Mesendoderm (in vitro differentiated cells): ENCODE measurements at regions not wholly inside any gene's neighbourhood (a gene's known extent, or its start where the extent isn't known, plus 50 kb on each side); places are given as distances from the start of the nearest gene placed in this dataset.
"Not testable (repeated sequence)": the region's sequence is repeated elsewhere in the genome, so short reads cannot be mapped to it uniquely, and the experiment has no call there.

Experiments used
- DNase-seq: peaks from one replicate; pipeline ENCODE4 v3.0.0; 2013
- H2AK5ac ChIP-seq: 2 replicates; pipeline ENCODE4 v1.6.1; 2013; ENCODE audit warnings: low read length, inconsistent platforms
- H2BK120ac ChIP-seq: 2 replicates; pipeline ENCODE4 v1.6.1; 2013; ENCODE audit warnings: low read depth, mild to moderate bottlenecking, low read length, moderate library complexity, mixed read lengths
- H2BK15ac ChIP-seq: replicated peaks from 2 replicates; pipeline ENCODE4 v1.6.1; 2013; ENCODE audit warnings: low read depth, mild to moderate bottlenecking, moderate library complexity
- H2BK5ac ChIP-seq: 2 replicates; pipeline ENCODE4 v1.6.1; 2013; ENCODE audit warnings: low read length, inconsistent platforms
- H3K18ac ChIP-seq: 2 replicates; pipeline ENCODE4 v1.6.1; 2013; ENCODE audit warnings: mild to moderate bottlenecking, low read length, mixed read lengths
- H3K23ac ChIP-seq: one replicate; pipeline ENCODE4 v1.6.1; 2013; ENCODE audit warnings: low read length
- H3K27ac ChIP-seq: 2 replicates; pipeline ENCODE4 v1.5.1; 2013; ENCODE audit warnings: low read depth, mild to moderate bottlenecking, inconsistent platforms, low read length, moderate library complexity
- H3K27me3 ChIP-seq: 2 replicates; pipeline ENCODE4 v1.6.1; 2013; ENCODE audit warnings: low read length, control low read depth, mild to moderate bottlenecking, inconsistent platforms; ENCODE audit not compliant: insufficient read depth, poor library complexity
- H3K36me3 ChIP-seq: 2 replicates; pipeline ENCODE4 v1.6.1; 2013; ENCODE audit warnings: low read length, inconsistent platforms; ENCODE audit not compliant: control insufficient read depth, insufficient read depth
- H3K4ac ChIP-seq: one replicate; pipeline ENCODE4 v1.6.1; 2013; ENCODE audit warnings: low read depth, mild to moderate bottlenecking, low read length, moderate library complexity
- H3K4me1 ChIP-seq: 2 replicates; pipeline ENCODE4 v1.6.1; 2013; ENCODE audit warnings: low read depth, low read length, inconsistent platforms; ENCODE audit not compliant: control insufficient read depth
- H3K4me2 ChIP-seq: 2 replicates; pipeline ENCODE4 v1.6.1; 2013; ENCODE audit warnings: low read length
- H3K4me3 ChIP-seq: 2 replicates; pipeline ENCODE4 v1.5.1; 2013; ENCODE audit warnings: mild to moderate bottlenecking, low read length
- H3K56ac ChIP-seq: one replicate; pipeline ENCODE4 v1.6.1; 2013; ENCODE audit warnings: low read length
- H3K79me1 ChIP-seq: 2 replicates; pipeline ENCODE4 v1.6.1; 2013; ENCODE audit warnings: low read length, inconsistent platforms
- H3K79me2 ChIP-seq: 2 replicates; pipeline ENCODE4 v1.6.1; 2013; ENCODE audit warnings: mild to moderate bottlenecking, low read length; ENCODE audit not compliant: control insufficient read depth, insufficient read depth
- H3K9ac ChIP-seq: 2 replicates; pipeline ENCODE4 v1.6.1; 2013; ENCODE audit warnings: low read length, inconsistent platforms
- H4K5ac ChIP-seq: one replicate; pipeline ENCODE4 v1.6.1; 2013; ENCODE audit warnings: low read length
- H4K8ac ChIP-seq: one replicate; pipeline ENCODE4 v1.6.1; 2013; ENCODE audit warnings: low read depth, mild to moderate bottlenecking, control low read depth, low read length, moderate library complexity
- WGBS: extraction: QIAGEN DNeasy Blood & Tissue Kit; methylation state at CpG from one replicate; pipeline ENCODE4 v1.1.7; 2013; ENCODE audit warnings: low lambda C conversion rate, missing lambda C conversion rate; ENCODE audit not compliant: insufficient coverage; ENCODE audit errors: extremely low coverage; 5-methylcytosine and 5-hydroxymethylcytosine counted together

- not testable (repeated sequence) for H3K36me3 ChIP-seq, H3K27me3 ChIP-seq
- no CpG with 5 or more reads among the region's 2 CpGs for WGBS
These were observed 278.5 kb upstream of the RAI14 start for GRCh38 chr5:34377651-34378050.

DNA sequence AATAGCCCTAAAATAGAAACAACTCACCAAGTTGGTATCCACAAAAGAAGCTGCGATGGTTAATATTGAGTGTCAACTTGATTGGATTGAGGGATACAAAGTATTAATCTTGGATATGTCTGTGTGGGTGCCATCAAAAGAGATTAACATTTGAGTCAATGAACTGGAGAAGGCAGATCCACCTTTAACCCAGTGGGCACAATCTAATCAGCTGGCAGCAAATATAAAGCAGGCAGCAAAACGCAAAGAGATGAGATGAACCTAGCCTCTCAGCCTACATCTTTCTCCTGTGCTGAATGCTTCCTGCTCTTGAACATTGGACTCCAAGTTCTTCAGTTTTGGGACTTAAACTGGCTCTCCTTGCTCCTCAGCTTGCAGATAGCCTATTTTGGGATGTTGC lies 277.6 kb upstream of the RAI14 start:
- H3K79me2 ChIP-seq, DNase-seq, H3K56ac ChIP-seq, H3K4ac ChIP-seq, H3K4me3 ChIP-seq, H2BK15ac ChIP-seq, H3K23ac ChIP-seq, H3K9ac ChIP-seq, H4K5ac ChIP-seq, H3K4me1 ChIP-seq, H2BK120ac ChIP-seq, H3K79me1 ChIP-seq, H3K27me3 ChIP-seq, H2AK5ac ChIP-seq, H3K4me2 ChIP-seq, H4K8ac ChIP-seq, H2BK5ac ChIP-seq, H3K36me3 ChIP-seq, H3K18ac ChIP-seq, H3K27ac ChIP-seq: not testable (repeated sequence)
- no CpG with 5 or more reads among the region's 2 CpGs for WGBS

More at GRCh38 chr5:34377651-34378050, 278.5 kb upstream of the RAI14 start:
- not testable (repeated sequence) for DNase-seq, H3K4me3 ChIP-seq, H3K4ac ChIP-seq, H3K27ac ChIP-seq, H4K5ac ChIP-seq, H4K8ac ChIP-seq, H3K79me1 ChIP-seq, H3K56ac ChIP-seq, H2BK120ac ChIP-seq, H2BK15ac ChIP-seq, H3K18ac ChIP-seq, H3K23ac ChIP-seq, H3K4me1 ChIP-seq, H3K9ac ChIP-seq, H3K79me2 ChIP-seq, H2BK5ac ChIP-seq, H2AK5ac ChIP-seq, H3K4me2 ChIP-seq

DNA sequence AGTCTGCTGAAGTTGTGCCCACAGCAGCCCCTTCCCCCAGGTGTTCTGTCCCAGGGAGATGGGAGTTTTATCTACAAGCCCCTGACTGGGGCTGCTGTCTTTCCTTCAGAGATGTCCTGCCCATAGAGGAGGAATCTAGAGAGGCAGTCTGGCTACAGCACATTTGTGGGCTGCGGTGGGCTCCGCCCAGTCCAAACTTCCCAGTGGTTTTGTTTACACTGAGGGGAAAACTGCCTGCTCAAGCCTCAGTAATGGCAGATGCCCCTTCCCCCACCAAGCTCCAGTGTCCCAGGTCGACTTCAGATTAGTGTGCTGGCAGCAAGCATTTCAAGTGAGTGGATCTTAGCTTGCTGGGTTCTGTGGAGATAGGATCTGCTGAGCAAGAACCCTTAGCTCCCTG lies 267.4 kb upstream of the RAI14 start:
- not testable (repeated sequence) for H3K36me3 ChIP-seq
- WGBS: no CpG with 5 or more reads among the region's 3 CpGs

DNA sequence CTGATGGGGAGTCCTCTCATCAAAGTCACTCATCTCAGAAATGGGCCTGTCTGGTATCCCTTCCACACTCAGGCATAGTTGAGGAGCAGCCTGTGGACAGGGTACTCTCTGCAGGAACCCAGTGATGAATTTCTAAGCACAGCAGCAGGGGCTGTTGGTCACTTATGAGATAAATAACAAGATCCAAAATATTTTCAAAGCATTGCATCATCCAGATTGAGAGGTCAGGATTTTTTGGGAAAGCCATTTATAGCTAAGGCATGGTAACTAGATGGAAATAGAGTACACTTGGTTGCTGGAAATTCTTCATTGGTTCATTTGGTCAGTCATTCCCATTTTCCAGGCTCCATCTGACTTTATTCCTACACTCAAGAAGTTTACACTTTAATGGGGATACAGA lies 246.8 kb upstream of the RAI14 start:
- Histone ChIP-seq H3K56ac (no peak overlapping the region), H3K4me3 (no peak overlapping the region), H3K4ac (no peak overlapping the region), H3K79me2 (no peaks in the 10 kb centered on the region), H3K9ac (no peak overlapping the region), H2BK15ac (no peak overlapping the region), H3K23ac (no peak overlapping the region), H3K27ac (no peak overlapping the region), H3K18ac (no peak overlapping the region), H3K36me3 (no peaks in the 10 kb centered on the region), H2BK120ac (no peak overlapping the region), H3K79me1 (no peaks in the 10 kb centered on the region), H4K8ac (no peak overlapping the region), H3K27me3 (no peaks in the 10 kb centered on the region), H4K5ac (no peak overlapping the region), H3K4me1 (peaks cover 7% of the 10 kb centered on the region), H2AK5ac (peak overlapping the region; percentile 11), H2BK5ac (peak overlapping the region; percentile 50), H3K4me2 (no peak overlapping the region)
- no peak for DNase-seq

More for the DNA sequence above, 267.4 kb upstream of the RAI14 start:
- not testable (repeated sequence) for H4K5ac ChIP-seq, H2BK5ac ChIP-seq, H3K56ac ChIP-seq, H3K23ac ChIP-seq, H4K8ac ChIP-seq, H3K79me2 ChIP-seq, H3K27me3 ChIP-seq, H3K4ac ChIP-seq, H3K4me3 ChIP-seq, H3K4me1 ChIP-seq, H3K9ac ChIP-seq, H2BK120ac ChIP-seq, H2BK15ac ChIP-seq, H2AK5ac ChIP-seq, H3K4me2 ChIP-seq, H3K18ac ChIP-seq, DNase-seq, H3K79me1 ChIP-seq, H3K27ac ChIP-seq

GRCh38 chr5:34410411-34411139 lies 245.6 kb upstream of the RAI14 start:
- no peak overlapping the region for H3K4me2 ChIP-seq
- H3K4me1 ChIP-seq: peaks cover 7% of the 10 kb centered on the region
- peak overlapping the region; percentile 40 for H3K27ac ChIP-seq
- H2BK15ac ChIP-seq: no peak overlapping the region
- no peaks in the 10 kb centered on the region for H3K79me2 ChIP-seq
- peak overlapping the region; percentile 31 for H3K56ac ChIP-seq
- no peak overlapping the region for H4K5ac ChIP-seq
- no peaks in the 10 kb centered on the region for H3K36me3 ChIP-seq
- H2BK5ac ChIP-seq: peak overlapping the region; percentile 65
- H2BK120ac ChIP-seq: peak overlapping the region; percentile 39
- H3K4me3 ChIP-seq: no peak overlapping the region
- no peak overlapping the region for H3K9ac ChIP-seq
- H3K18ac ChIP-seq: peak overlapping the region; percentile 80
- no peak overlapping the region for H3K23ac ChIP-seq
- peak; percentile 90 for DNase-seq
- no peaks in the 10 kb centered on the region for H3K79me1 ChIP-seq
- H2AK5ac ChIP-seq: no peak overlapping the region
- H3K27me3 ChIP-seq: no peaks in the 10 kb centered on the region
- no peak overlapping the region for H4K8ac ChIP-seq
- no CpG with 5 or more reads among the region's 2 CpGs for WGBS
- peak overlapping the region; percentile 90 for H3K4ac ChIP-seq
